Neuronal stem cell (in vitro differentiated cells): ENCODE measurements at regions not wholly inside any gene's neighbourhood (a gene's known extent, or its start where the extent isn't known, plus 50 kb on each side); places are given as distances from the start of the nearest gene placed in this dataset.

Experiments used
- DNase-seq: peaks from one replicate; pipeline ENCODE4 v3.0.0-alpha.2; 2013; ENCODE audit warnings: low spot score
- H2AFZ ChIP-seq: one replicate; pipeline ENCODE4 v1.6.1; 2013; ENCODE audit warnings: mild to moderate bottlenecking, low read length, inconsistent platforms
- H2AK5ac ChIP-seq: 2 replicates; pipeline ENCODE4 v1.6.1; 2013; ENCODE audit warnings: low read depth, mild to moderate bottlenecking, inconsistent platforms, low read length, moderate library complexity, mixed read lengths
- H2BK120ac ChIP-seq: 2 replicates; pipeline ENCODE4 v1.6.1; 2013; ENCODE audit warnings: low read depth, mild to moderate bottlenecking, inconsistent platforms, low read length, moderate library complexity, mixed read lengths
- H2BK12ac ChIP-seq: one replicate; pipeline ENCODE4 v1.6.1; 2013; ENCODE audit warnings: low read length, inconsistent platforms
- H2BK15ac ChIP-seq: 2 replicates; pipeline ENCODE4 v1.6.1; 2013; ENCODE audit warnings: mild to moderate bottlenecking, low read length, inconsistent platforms, mixed read lengths
- H2BK5ac ChIP-seq: one replicate; pipeline ENCODE4 v1.6.1; 2013; ENCODE audit warnings: inconsistent platforms, mild to moderate bottlenecking, low read length, moderate library complexity
- H3K14ac ChIP-seq: one replicate; pipeline ENCODE4 v1.6.1; 2013; ENCODE audit warnings: low read length, inconsistent platforms
- H3K18ac ChIP-seq: 2 replicates; pipeline ENCODE4 v1.6.1; 2013; ENCODE audit warnings: low read length, inconsistent platforms
- H3K23ac ChIP-seq: 2 replicates; pipeline ENCODE4 v1.6.1; 2013; ENCODE audit warnings: low read depth, mild to moderate bottlenecking, mixed read lengths, low read length, inconsistent platforms; ENCODE audit not compliant: poor library complexity
- H3K27ac ChIP-seq: replicated peaks from 3 replicates; pipeline ENCODE4 v1.5.1; 2013; ENCODE audit warnings: low read length, inconsistent platforms
- H3K27me3 ChIP-seq, 3 experiments: 2 replicates each; pipeline ENCODE4 v1.6.1; 2013; ENCODE audit warnings: low read length in 3 of 3, mild to moderate bottlenecking in 2 of 3, inconsistent platforms in 1 of 3, low read depth in 1 of 3, mixed read lengths in 1 of 3, moderate library complexity in 1 of 3; ENCODE audit not compliant: control insufficient read depth in 3 of 3, insufficient read depth in 3 of 3
- H3K36me3 ChIP-seq, 2 donors: replicated peaks in 1 of 2; 2 replicates each; pipeline ENCODE4 v1.6.1; 2013; ENCODE audit warnings: low read length in 2 of 2; ENCODE audit not compliant: control insufficient read depth in 2 of 2, insufficient read depth in 2 of 2
- H3K4ac ChIP-seq: 2 replicates; pipeline ENCODE4 v1.6.1; 2013; ENCODE audit warnings: inconsistent platforms, mild to moderate bottlenecking, low read length, moderate library complexity
- H3K4me1 ChIP-seq, 2 donors: 1 replicate in 1 of 2; 2 replicates in 1 of 2; pipeline ENCODE4 v1.6.1; 2013; ENCODE audit warnings: low read length in 2 of 2, low read depth in 1 of 2; ENCODE audit not compliant: control insufficient read depth in 2 of 2, insufficient read depth in 1 of 2
- H3K4me2 ChIP-seq: one replicate; pipeline ENCODE4 v1.6.1; 2013; ENCODE audit warnings: mild to moderate bottlenecking, low read length, inconsistent platforms; ENCODE audit not compliant: insufficient read depth, poor library complexity, severe bottlenecking
- H3K4me3 ChIP-seq, 2 donors: 2 replicates each; pipeline ENCODE4 v1.5.1; 2013; ENCODE audit warnings: low read length in 2 of 2, mild to moderate bottlenecking in 2 of 2, inconsistent platforms in 1 of 2, moderate library complexity in 1 of 2
- H3K79me1 ChIP-seq: one replicate; pipeline ENCODE4 v1.6.1; 2013; ENCODE audit warnings: low read depth, mild to moderate bottlenecking, inconsistent platforms, low read length, moderate library complexity
- H3K9ac ChIP-seq: one replicate; pipeline ENCODE4 v1.6.1; 2013; ENCODE audit warnings: mild to moderate bottlenecking, low read depth, low read length, inconsistent platforms; ENCODE audit not compliant: poor library complexity
- H3K9me3 ChIP-seq, 2 donors: replicated peaks in 1 of 2; 2 replicates each; pipeline versions ENCODE3 to v1.6.1; 2013; ENCODE audit warnings: low read length in 2 of 2, mild to moderate bottlenecking in 2 of 2, inconsistent platforms in 1 of 2, low read depth in 1 of 2, mixed read lengths in 1 of 2, moderate library complexity in 1 of 2; ENCODE audit not compliant: control insufficient read depth in 2 of 2, insufficient read depth in 1 of 2
- H4K8ac ChIP-seq: one replicate; pipeline ENCODE4 v1.6.1; 2013; ENCODE audit warnings: low read depth, mild to moderate bottlenecking, inconsistent platforms, low read length, moderate library complexity
- H4K91ac ChIP-seq: one replicate; pipeline ENCODE4 v1.6.1; 2013; ENCODE audit warnings: low read length, low read depth, mild to moderate bottlenecking, inconsistent platforms; ENCODE audit not compliant: poor library complexity
- WGBS, 2 donors: extraction: QIAGEN DNeasy Blood & Tissue Kit; methylation state at CpG; one replicate each; pipeline ENCODE4 v1.1.7; 2013; ENCODE audit warnings: missing lambda C conversion rate in 2 of 2, mixed read lengths in 1 of 2; ENCODE audit not compliant: insufficient read length in 2 of 2, insufficient replicate concordance in 1 of 2; ENCODE audit errors: extremely low coverage in 2 of 2; 5-methylcytosine and 5-hydroxymethylcytosine counted together

- H2BK5ac ChIP-seq = no peak overlapping the region
- H3K23ac ChIP-seq = no peak overlapping the region
- no peak overlapping the region for H2BK120ac ChIP-seq
- H4K91ac ChIP-seq = no peak overlapping the region
- H2AK5ac ChIP-seq = no peak overlapping the region
- no peaks in the 10 kb centered on the region for H3K4me1 ChIP-seq
- no peak overlapping the region for H3K27ac ChIP-seq
- H3K4me2 ChIP-seq = no peak overlapping the region
- H3K36me3 ChIP-seq = no peaks in the 10 kb centered on the region
- H3K9me3 ChIP-seq = peaks cover 0 to 1% of the 10 kb centered on the region in 2 donors
- H3K14ac ChIP-seq = no peak overlapping the region
- H2AFZ ChIP-seq = no peak overlapping the region
- no peaks in the 10 kb centered on the region for H3K79me1 ChIP-seq
- WGBS, 2 donors = no CpG with 5 or more reads among the region's 4 CpGs
- no peak overlapping the region for H3K4me3 ChIP-seq
- no peak overlapping the region for H2BK15ac ChIP-seq
- H4K8ac ChIP-seq = no peak overlapping the region
- no peak overlapping the region for H2BK12ac ChIP-seq
- no peaks in the 10 kb centered on the region for H3K27me3 ChIP-seq
- no peak overlapping the region for H3K9ac ChIP-seq
- no peak for DNase-seq
- H3K4ac ChIP-seq = no peak overlapping the region
- no peak overlapping the region for H3K18ac ChIP-seq
These were observed 653.7 kb downstream of the TFAP2A start for GRCh38 chr6:9761220-9761619.

- Histone ChIP-seq H3K4me3 (no peak overlapping the region), H3K27ac (no peak overlapping the region), H4K91ac (no peak overlapping the region), H3K4ac (no peak overlapping the region), H4K8ac (no peak overlapping the region), H3K9ac (no peak overlapping the region), H2AFZ (no peak overlapping the region), H3K4me2 (no peak overlapping the region), H3K23ac (no peak overlapping the region), H3K27me3 (no peaks in the 10 kb centered on the region), H3K9me3 (no peaks in the 10 kb centered on the region), H3K79me1 (no peaks in the 10 kb centered on the region), H2BK120ac (no peak overlapping the region), H3K18ac (no peak overlapping the region), H2BK5ac (no peak overlapping the region), H2BK15ac (no peak overlapping the region), H2AK5ac (no peak overlapping the region), H3K36me3 (no peaks in the 10 kb centered on the region), H2BK12ac (no peak overlapping the region), H3K4me1 (no peaks in the 10 kb centered on the region), H3K14ac (no peak overlapping the region)
- no CpG with 5 or more reads among the region's 5 CpGs for WGBS, 2 donors
- DNase-seq = no peak
These were observed 660.4 kb downstream of the TFAP2A start for GRCh38 chr6:9754515-9754914.

- H4K91ac ChIP-seq = no peak overlapping the region
- H2AFZ ChIP-seq = no peak overlapping the region
- no peaks in the 10 kb centered on the region for H3K36me3 ChIP-seq
- no peak overlapping the region for H3K14ac ChIP-seq
- H3K9ac ChIP-seq = no peak overlapping the region
- WGBS, 2 donors = no CpG with 5 or more reads among the region's 2 CpGs
- no peak overlapping the region for H3K4me2 ChIP-seq
- no peak overlapping the region for H3K4ac ChIP-seq
- no peak overlapping the region for H2BK15ac ChIP-seq
- H2BK5ac ChIP-seq = no peak overlapping the region
- H3K27me3 ChIP-seq = no peaks in the 10 kb centered on the region
- H2AK5ac ChIP-seq = no peak overlapping the region
- no peak overlapping the region for H2BK120ac ChIP-seq
- H3K18ac ChIP-seq = no peak overlapping the region
- no peak overlapping the region for H3K23ac ChIP-seq
- H3K79me1 ChIP-seq = no peaks in the 10 kb centered on the region
- no peak for DNase-seq
- H3K4me3 ChIP-seq = no peak overlapping the region
- H3K4me1 ChIP-seq = no peaks in the 10 kb centered on the region
- H2BK12ac ChIP-seq = no peak overlapping the region
- H3K9me3 ChIP-seq = no peaks in the 10 kb centered on the region
- no peak overlapping the region for H3K27ac ChIP-seq
- no peak overlapping the region for H4K8ac ChIP-seq
These were observed 668.9 kb downstream of the TFAP2A start for GRCh38 chr6:9745966-9746365.

- whole genome bisulfite sequencing, 2 donors = no CpG with 5 or more reads among the region's 3 CpGs
- Histone ChIP-seq H2BK12ac (no peak overlapping the region), H2AFZ (no peak overlapping the region), H3K4ac (no peak overlapping the region), H3K4me3 (no peak overlapping the region), H3K4me2 (no peak overlapping the region), H2AK5ac (no peak overlapping the region), H3K18ac (no peak overlapping the region), H3K9ac (no peak overlapping the region), H4K91ac (no peak overlapping the region), H2BK5ac (no peak overlapping the region), H3K36me3 (no peaks in the 10 kb centered on the region), H3K27ac (no peak overlapping the region), H3K9me3 (no peaks in the 10 kb centered on the region), H4K8ac (no peak overlapping the region), H3K23ac (no peak overlapping the region), H2BK120ac (no peak overlapping the region), H3K27me3 (no peaks in the 10 kb centered on the region), H2BK15ac (no peak overlapping the region), H3K14ac (no peak overlapping the region), H3K4me1 (no peaks in the 10 kb centered on the region), H3K79me1 (no peaks in the 10 kb centered on the region)
- DNase-seq = no peak
These were observed 669.4 kb downstream of the TFAP2A start for GRCh38 chr6:9745476-9745875.
